Progenitor cell of endocrine pancreas (in vitro differentiated cells): ENCODE measurements at regions not wholly inside any gene's neighbourhood (a gene's known extent, or its start where the extent isn't known, plus 50 kb on each side); places are given as distances from the start of the nearest gene placed in this dataset.

Source experiments
- DNase-seq: peaks from one replicate; pipeline ENCODE4 v3.0.0; 2021; ENCODE audit warnings: low spot score; ENCODE audit not compliant: unreplicated experiment
- H3K27ac Mint-ChIP-seq: 2 replicates; pipeline ENCODE4 v1.8.0; 2021; ENCODE audit warnings: mild to moderate bottlenecking, moderate library complexity, mixed read lengths
- H3K27me3 Mint-ChIP-seq: 2 replicates; pipeline ENCODE4 v1.8.0; 2021; ENCODE audit warnings: mixed read lengths
- H3K36me3 Mint-ChIP-seq: 2 replicates; pipeline ENCODE4 v1.8.0; 2022; ENCODE audit warnings: mixed read lengths; ENCODE audit not compliant: insufficient read depth
- H3K4me1 Mint-ChIP-seq: 2 replicates; pipeline ENCODE4 v1.8.0; 2021; ENCODE audit warnings: low read depth, mixed read lengths
- H3K4me3 Mint-ChIP-seq: 2 replicates; pipeline ENCODE4 v1.8.0; 2021; ENCODE audit warnings: low read depth, mild to moderate bottlenecking, moderate library complexity, mixed read lengths
- H3K9me3 Mint-ChIP-seq: 2 replicates; pipeline ENCODE4 v1.8.0; 2021; ENCODE audit warnings: low read depth, mixed read lengths
- TF ChIP-seq, protein P1 (sequence below): fragments of 200-600 bp; sonication (generic); IDR thresholded peaks from one replicate; pipeline ENCODE4 v1.5.0; 2021; ENCODE audit warnings: antibody characterized with exemption, mild to moderate bottlenecking; ENCODE audit not compliant: unreplicated experiment

DNA sequence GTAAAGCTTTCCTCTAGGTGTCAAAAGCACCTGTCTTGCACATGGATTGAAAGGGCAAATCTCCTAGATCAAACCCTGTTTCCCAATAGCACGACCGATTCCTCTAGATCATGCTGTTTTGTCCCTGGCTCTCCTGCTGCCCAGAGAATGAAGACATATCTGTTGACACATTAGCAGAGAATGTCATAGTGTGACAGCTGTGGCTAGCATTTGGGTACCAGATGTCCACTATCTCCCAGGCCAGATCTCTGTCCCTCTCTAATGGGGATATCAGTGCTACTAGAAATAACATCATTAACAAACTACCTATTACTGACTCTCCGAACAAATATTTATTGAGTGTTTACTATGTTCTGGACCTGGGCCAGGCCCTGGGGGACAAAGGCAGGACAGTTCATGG is 72.4 kb upstream of the ISX start:
- H3K36me3 Mint-ChIP-seq = no peaks in the 10 kb centered on the region
- TF ChIP-seq, protein P1, sequence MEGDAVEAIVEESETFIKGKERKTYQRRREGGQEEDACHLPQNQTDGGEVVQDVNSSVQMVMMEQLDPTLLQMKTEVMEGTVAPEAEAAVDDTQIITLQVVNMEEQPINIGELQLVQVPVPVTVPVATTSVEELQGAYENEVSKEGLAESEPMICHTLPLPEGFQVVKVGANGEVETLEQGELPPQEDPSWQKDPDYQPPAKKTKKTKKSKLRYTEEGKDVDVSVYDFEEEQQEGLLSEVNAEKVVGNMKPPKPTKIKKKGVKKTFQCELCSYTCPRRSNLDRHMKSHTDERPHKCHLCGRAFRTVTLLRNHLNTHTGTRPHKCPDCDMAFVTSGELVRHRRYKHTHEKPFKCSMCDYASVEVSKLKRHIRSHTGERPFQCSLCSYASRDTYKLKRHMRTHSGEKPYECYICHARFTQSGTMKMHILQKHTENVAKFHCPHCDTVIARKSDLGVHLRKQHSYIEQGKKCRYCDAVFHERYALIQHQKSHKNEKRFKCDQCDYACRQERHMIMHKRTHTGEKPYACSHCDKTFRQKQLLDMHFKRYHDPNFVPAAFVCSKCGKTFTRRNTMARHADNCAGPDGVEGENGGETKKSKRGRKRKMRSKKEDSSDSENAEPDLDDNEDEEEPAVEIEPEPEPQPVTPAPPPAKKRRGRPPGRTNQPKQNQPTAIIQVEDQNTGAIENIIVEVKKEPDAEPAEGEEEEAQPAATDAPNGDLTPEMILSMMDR = no peak
- no peaks in the 10 kb centered on the region for H3K4me1 Mint-ChIP-seq
- no peak overlapping the region for H3K4me3 Mint-ChIP-seq
- no peak overlapping the region for H3K27ac Mint-ChIP-seq
- DNase-seq = no peak
- no peaks in the 10 kb centered on the region for H3K9me3 Mint-ChIP-seq
- peaks cover 4% of the 10 kb centered on the region for H3K27me3 Mint-ChIP-seq

DNA sequence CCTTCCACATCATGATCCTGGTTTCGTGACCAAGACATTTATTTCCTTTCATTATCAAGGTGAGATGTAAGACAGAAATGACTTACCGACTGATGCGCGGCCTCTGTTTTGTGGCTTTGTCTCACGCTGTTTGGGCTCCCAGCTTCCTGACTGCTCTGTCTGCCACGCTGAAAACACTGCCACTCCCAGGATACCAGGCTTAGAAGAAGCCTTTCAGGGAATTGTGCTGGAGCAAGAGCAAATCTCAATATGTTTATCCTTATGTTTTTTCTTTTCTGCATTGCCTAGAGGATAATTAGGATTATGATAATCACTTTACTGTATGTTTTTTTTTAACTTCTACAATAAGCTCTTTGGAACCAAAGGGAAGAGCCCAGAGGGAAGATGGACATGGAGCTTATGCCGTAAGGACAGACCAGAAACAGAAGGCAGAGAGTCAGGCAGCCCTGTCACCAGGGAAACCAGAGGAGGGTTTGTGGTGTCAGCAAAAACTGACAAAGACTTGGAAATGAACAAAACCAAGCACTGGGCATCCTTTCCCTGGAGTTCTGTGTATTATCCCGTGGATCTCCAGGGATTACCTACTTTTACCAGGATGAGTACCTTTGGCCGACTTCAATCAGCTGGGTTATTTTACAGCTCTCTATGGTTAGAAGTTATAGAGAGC is 68.2 kb upstream of the ISX start:
- H3K27ac Mint-ChIP-seq = no peak overlapping the region
- no peak overlapping the region for H3K4me3 Mint-ChIP-seq
- H3K9me3 Mint-ChIP-seq = no peaks in the 10 kb centered on the region
- H3K27me3 Mint-ChIP-seq = peaks cover 4% of the 10 kb centered on the region
- TF ChIP-seq, protein P1 = no peak
- no peaks in the 10 kb centered on the region for H3K4me1 Mint-ChIP-seq
- no peak for DNase-seq
- H3K36me3 Mint-ChIP-seq = no peaks in the 10 kb centered on the region

DNA sequence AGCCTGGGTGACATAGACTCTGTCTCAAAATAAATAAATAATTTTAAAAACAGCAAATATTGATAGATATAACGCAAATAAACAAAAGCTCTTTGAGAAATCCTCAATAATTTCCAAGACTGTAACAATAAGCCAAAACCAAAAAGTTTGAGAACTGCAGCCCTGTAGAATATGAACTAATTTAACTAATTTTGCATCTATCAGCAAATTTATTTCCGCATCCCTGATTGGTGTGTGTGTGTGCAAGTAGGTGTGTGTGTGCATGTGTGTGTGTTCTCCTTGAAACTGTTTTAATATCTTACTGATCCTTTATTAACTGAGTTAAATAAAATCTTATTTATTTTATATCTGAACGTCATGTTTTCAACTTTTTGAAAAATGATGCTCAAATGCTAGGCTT is 67.0 kb upstream of the ISX start:
- TF ChIP-seq, protein P1 = no peak
- no peak for DNase-seq
- Mint-ChIP-seq H3K36me3 (no peaks in the 10 kb centered on the region), H3K9me3 (no peaks in the 10 kb centered on the region), H3K4me1 (no peaks in the 10 kb centered on the region), H3K27me3 (peaks cover 4% of the 10 kb centered on the region), H3K27ac (no peak overlapping the region), H3K4me3 (no peak overlapping the region)

DNA sequence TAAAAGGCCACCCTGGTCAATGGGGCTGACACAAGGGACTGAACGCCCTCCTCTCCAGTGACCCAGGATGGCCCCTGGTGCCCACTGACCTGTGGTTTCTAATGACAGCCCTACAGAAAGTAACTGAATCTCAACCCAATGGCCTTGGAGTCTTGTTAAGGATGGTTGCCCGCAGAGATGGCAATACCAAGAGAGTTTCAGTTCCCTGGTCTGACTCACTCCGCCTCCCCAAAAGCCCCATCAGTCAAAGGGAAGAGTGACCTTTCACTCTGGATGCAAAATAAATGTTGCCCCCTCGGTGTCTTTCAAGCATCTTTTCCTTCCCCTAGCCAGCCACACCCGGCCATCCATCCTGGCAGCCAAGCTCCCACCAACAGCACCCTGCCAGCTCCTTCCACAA is 57.7 kb upstream of the ISX start:
- Mint-ChIP-seq H3K9me3 (no peaks in the 10 kb centered on the region), H3K4me1 (no peaks in the 10 kb centered on the region), H3K4me3 (no peak overlapping the region), H3K27me3 (peaks cover 6% of the 10 kb centered on the region), H3K36me3 (no peaks in the 10 kb centered on the region), H3K27ac (no peak overlapping the region)
- TF ChIP-seq, protein P1 = no peak
- no peak for DNase-seq

DNA sequence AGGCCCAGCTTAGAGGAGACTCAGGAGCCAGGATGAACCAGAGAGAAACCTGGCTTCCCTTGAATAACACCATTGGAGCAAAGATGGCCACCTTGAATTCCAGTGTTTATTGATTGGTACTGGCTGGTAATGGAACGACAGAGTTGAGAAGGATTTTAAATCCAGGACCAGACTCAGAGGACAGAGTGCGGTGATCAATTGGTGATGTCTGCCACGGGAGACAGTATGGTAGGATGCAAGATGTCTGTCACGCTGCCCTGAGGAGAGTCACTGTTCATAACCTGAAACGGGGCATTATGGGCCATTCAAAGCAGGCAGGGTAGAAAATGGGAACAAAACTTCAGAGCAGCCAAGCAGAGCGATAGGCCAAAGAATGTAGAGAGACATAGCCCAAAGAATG is 55.4 kb upstream of the ISX start:
- Mint-ChIP-seq H3K9me3 (no peaks in the 10 kb centered on the region), H3K4me3 (no peak overlapping the region), H3K4me1 (no peaks in the 10 kb centered on the region), H3K36me3 (no peaks in the 10 kb centered on the region), H3K27ac (no peak overlapping the region), H3K27me3 (peaks cover 6% of the 10 kb centered on the region)
- no peak for DNase-seq
- TF ChIP-seq, protein P1 = no peak
